GM19035 (cell line): ENCODE measurements at regions not wholly inside any gene's neighbourhood (a gene's known extent, or its start where the extent isn't known, plus 50 kb on each side); places are given as distances from the start of the nearest gene placed in this dataset.
"Not testable (repeated sequence)": the region's sequence is repeated elsewhere in the genome, so short reads cannot be mapped to it uniquely, and the experiment has no call there.

Experiments used
- ATAC-seq: cut with Tn5 transposase; IDR thresholded peaks from one replicate; pipeline ENCODE4 v1.9.1; 2021; ENCODE audit not compliant: unreplicated experiment

- no peak for ATAC-seq
Observed at GRCh38 chr2:184993746-184994145, 395.4 kb downstream of the ZNF804A start.

- no peak for ATAC-seq
Observed at GRCh38 chr2:185006481-185006880, 408.2 kb downstream of the ZNF804A start.

GRCh38 chr2:185012643-185013042 lies 414.3 kb downstream of the ZNF804A start:
- no peak for ATAC-seq

GRCh38 chr2:185014076-185014475 lies 415.7 kb downstream of the ZNF804A start:
- ATAC-seq, result no peak

GRCh38 chr2:185025891-185026290 lies 427.6 kb downstream of the ZNF804A start:
- not testable (repeated sequence) for ATAC-seq

- no peak for ATAC-seq
Observed at GRCh38 chr2:185035906-185036305, 437.6 kb downstream of the ZNF804A start.

GRCh38 chr2:185044323-185044874 lies 446.1 kb downstream of the ZNF804A start:
- ATAC-seq, result no peak

GRCh38 chr2:185050804-185051203 lies 452.5 kb downstream of the ZNF804A start:
- ATAC-seq, result no peak

GRCh38 chr2:185063761-185064160 lies 465.4 kb downstream of the ZNF804A start:
- no peak for ATAC-seq

- no peak for ATAC-seq
Observed at GRCh38 chr2:185066128-185066527, 467.8 kb downstream of the ZNF804A start.

GRCh38 chr2:185069107-185069506 lies 470.8 kb downstream of the ZNF804A start:
- ATAC-seq, result no peak

- no peak for ATAC-seq
Observed at GRCh38 chr2:185074156-185074555, 475.8 kb downstream of the ZNF804A start.

GRCh38 chr2:185082749-185083148 lies 484.4 kb downstream of the ZNF804A start:
- no peak for ATAC-seq

GRCh38 chr2:185108588-185108987 lies 510.3 kb downstream of the ZNF804A start:
- no peak for ATAC-seq

GRCh38 chr2:185127412-185127811 lies 529.1 kb downstream of the ZNF804A start:
- ATAC-seq, result no peak

GRCh38 chr2:185128346-185128745 lies 530.0 kb downstream of the ZNF804A start:
- no peak for ATAC-seq

GRCh38 chr2:185128996-185129395 lies 530.7 kb downstream of the ZNF804A start:
- no peak for ATAC-seq

- ATAC-seq, result no peak
Observed at GRCh38 chr2:185130685-185131084, 532.4 kb downstream of the ZNF804A start.

- no peak for ATAC-seq
Observed at GRCh38 chr2:185132501-185133041, 534.2 kb downstream of the ZNF804A start.

GRCh38 chr2:185137700-185138099 lies 539.4 kb downstream of the ZNF804A start:
- ATAC-seq, result no peak

GRCh38 chr2:185142677-185143076 lies 544.3 kb downstream of the ZNF804A start:
- ATAC-seq, result no peak

GRCh38 chr2:185144159-185144919 lies 546.0 kb downstream of the ZNF804A start:
- no peak for ATAC-seq
